B cell (primary cell): ENCODE measurements at regions not wholly inside any gene's neighbourhood (a gene's known extent, or its start where the extent isn't known, plus 50 kb on each side); places are given as distances from the start of the nearest gene placed in this dataset.

Experiments used
- ATAC-seq: fragments of 200-7000 bp; cut with Tn5 transposase; one replicate; pipeline ENCODE4 v1.10.0; 2021; ENCODE audit warnings: low read depth, mild to moderate bottlenecking, moderate number of reproducible peaks, moderate library complexity
- CTCF ChIA-PET: fragments of 350-600 bp; sonication (Branson Sonifier 250); formaldehyde crosslinking; loops from one replicate; lab custom pipeline; 2021; ENCODE audit warnings: antibody characterized with exemption, inconsistent platforms; lab: Charles Lee
- POLR2A ChIA-PET: fragments of 350-600 bp; sonication (Branson Sonifier 250); formaldehyde crosslinking; loops from one replicate; lab custom pipeline; 2021; ENCODE audit warnings: antibody characterized with exemption; lab: Charles Lee
- DNase-seq: peaks from one replicate; pipeline ENCODE4 v3.0.0; 2013
- H2AFZ ChIP-seq: 2 replicates; pipeline ENCODE4 v1.6.1; 2012; ENCODE audit warnings: mild to moderate bottlenecking, low read depth, low read length; ENCODE audit not compliant: insufficient read depth, poor library complexity, severe bottlenecking
- H3K27ac ChIP-seq, 2 donors: 1 replicate in 1 of 2; 2 replicates in 1 of 2; pipeline ENCODE4 v1.5.1; 2012 to 2013; ENCODE audit warnings: low read length in 2 of 2, mild to moderate bottlenecking in 2 of 2, moderate library complexity in 1 of 2
- H3K27me3 ChIP-seq, 4 experiments: fragments of 200-600 bp in 1 of 4; sonication (generic) in 1 of 4; replicated peaks in 1 of 4; 1 replicate in 2 of 4; 2 replicates in 2 of 4; pipeline versions ENCODE4 v1.6.1 to v1.7.0; 2013 to 2016; ENCODE audit warnings: low read length in 3 of 4, mild to moderate bottlenecking in 2 of 4, mixed read lengths in 1 of 4, moderate library complexity in 1 of 4; ENCODE audit not compliant: insufficient read depth in 4 of 4, control insufficient read depth in 3 of 4; ENCODE audit errors: control extremely low read depth in 1 of 4
- H3K36me3 ChIP-seq, 2 experiments: replicated peaks in 1 of 2; 1 replicate in 1 of 2; 2 replicates in 1 of 2; pipeline versions ENCODE4 v1.6.1 to v1.7.1; 2013; ENCODE audit warnings: low read length in 1 of 2; ENCODE audit not compliant: insufficient read depth in 2 of 2, control insufficient read depth in 1 of 2; ENCODE audit errors: control extremely low read depth in 1 of 2, extremely low read depth in 1 of 2
- H3K4me1 ChIP-seq, 2 donors: fragments of 200-600 bp in 1 of 2; sonication (generic) in 1 of 2; 1 replicate in 1 of 2; 2 replicates in 1 of 2; pipeline versions ENCODE4 v1.5.1 to v1.6.1; 2013 to 2017; ENCODE audit warnings: low read length in 2 of 2; ENCODE audit not compliant: control insufficient read depth in 2 of 2, insufficient read depth in 2 of 2
- H3K4me2 ChIP-seq: replicated peaks from 2 replicates; pipeline ENCODE3; 2012; ENCODE audit warnings: mild to moderate bottlenecking, low read depth, low read length; ENCODE audit not compliant: poor library complexity, severe bottlenecking
- H3K4me3 ChIP-seq, 5 experiments: fragments of 200-600 bp in 1 of 5; sonication (generic) in 1 of 5; 1 replicate in 3 of 5; 2 replicates in 2 of 5; pipeline versions ENCODE4 v1.5.1 to v1.7.0; 2011 to 2016; ENCODE audit warnings: low read length in 4 of 5, mild to moderate bottlenecking in 4 of 5, low read depth in 2 of 5, control low read depth in 1 of 5, moderate library complexity in 1 of 5; ENCODE audit not compliant: insufficient read depth in 1 of 5; ENCODE audit errors: control extremely low read depth in 1 of 5, extremely low read depth in 1 of 5
- H3K79me2 ChIP-seq: fragments of 200-600 bp; sonication (generic); one replicate; pipeline ENCODE4 v1.6.0; 2016; ENCODE audit warnings: low read length; ENCODE audit not compliant: control insufficient read depth, insufficient read depth
- H3K9ac ChIP-seq: fragments of 200-600 bp; sonication (generic); 2 replicates; pipeline ENCODE4 v1.6.1; 2017; ENCODE audit warnings: mild to moderate bottlenecking, low read length, moderate library complexity
- H3K9me3 ChIP-seq, 3 donors: one replicate each; pipeline versions ENCODE4 v1.6.1 to v1.7.1; 2013; ENCODE audit warnings: low read length in 2 of 3; ENCODE audit not compliant: control insufficient read depth in 2 of 3, insufficient read depth in 1 of 3; ENCODE audit errors: control extremely low read depth in 1 of 3
- H4K20me1 ChIP-seq: 2 replicates; pipeline ENCODE4 v1.6.0; 2012; ENCODE audit warnings: mild to moderate bottlenecking, low read length; ENCODE audit not compliant: insufficient read depth, control insufficient read depth, poor library complexity, severe bottlenecking
- H3K27ac Mint-ChIP-seq: one replicate; pipeline ENCODE4 v1.8.0; 2021; ENCODE audit warnings: mixed read lengths
- H3K27me3 Mint-ChIP-seq: one replicate; pipeline ENCODE4 v1.8.0; 2021; ENCODE audit warnings: mixed read lengths
- H3K4me1 Mint-ChIP-seq: one replicate; pipeline ENCODE4 v1.8.0; 2021; ENCODE audit warnings: mixed read lengths
- H3K4me3 Mint-ChIP-seq: one replicate; pipeline ENCODE4 v1.8.0; 2021; ENCODE audit warnings: mixed read lengths
- H3K9me3 Mint-ChIP-seq: one replicate; pipeline ENCODE4 v1.8.0; 2022; ENCODE audit warnings: mixed read lengths; ENCODE audit not compliant: insufficient read depth
- CTCF ChIP-seq: fragments of 200-600 bp; IDR thresholded peaks from one replicate; pipeline ENCODE4 v1.8.0; 2022; ENCODE audit warnings: antibody characterized with exemption, mild to moderate bottlenecking
- EZH2 ChIP-seq: IDR thresholded peaks from 2 replicates; pipeline ENCODE4 v1.6.1; 2012; ENCODE audit warnings: borderline replicate concordance, low read depth, mild to moderate bottlenecking, moderate library complexity, low read length; ENCODE audit not compliant: insufficient read depth, poor library complexity, severe bottlenecking
- WGBS: methylation state at CpG from one replicate; pipeline ENCODE4 v1.1.5; 2013; ENCODE audit warnings: missing lambda C conversion rate; ENCODE audit not compliant: insufficient coverage; 5-methylcytosine and 5-hydroxymethylcytosine counted together
- intact Hi-C: fragments of 100-400 bp; cut with micrococcal nuclease; formaldehyde crosslinking; loops from one replicate; pipeline ENCODE4 v1.10.0; 2022

GRCh38 chr1:232166942-232167341, 463.0 kb downstream of the SIPA1L2 start:
- Histone ChIP-seq H3K9me3 (peaks cover 0 to 4% (median 0%) of the 10 kb centered on the region in 3 donors), H3K27me3 (no peaks in the 10 kb centered on the region), H3K9ac (no peak overlapping the region), H3K36me3 (no peaks in the 10 kb centered on the region), H3K79me2 (no peaks in the 10 kb centered on the region), H4K20me1 (no peaks in the 10 kb centered on the region), H3K27ac (no peak overlapping the region), H2AFZ (no peak overlapping the region), H3K4me3 (no peak overlapping the region), H3K4me1 (no peaks in the 10 kb centered on the region), H3K4me2 (no peak overlapping the region)
- WGBS, result 63% methylated on average over 2 of the region's 4 CpGs
- H3K4me3 Mint-ChIP-seq, result no peak overlapping the region
- DNase-seq, result no peak
- no peak overlapping the region for H3K27ac Mint-ChIP-seq
- ChIA-PET POLR2A (no interaction called here), CTCF (no interaction called here)
- no peak for ATAC-seq
- TF ChIP-seq CTCF (no peak), EZH2 (no peak)
- intact Hi-C loops, result no loop called here
- H3K27me3 Mint-ChIP-seq, result no peaks in the 10 kb centered on the region
- peaks cover 3% of the 10 kb centered on the region for H3K9me3 Mint-ChIP-seq
- no peaks in the 10 kb centered on the region for H3K4me1 Mint-ChIP-seq

- no peak overlapping the region for H3K27ac Mint-ChIP-seq
- WGBS, result no CpG with 5 or more reads among the region's 4 CpGs
These were observed 465.6 kb downstream of the SIPA1L2 start for GRCh38 chr1:232164078-232164963.

More at GRCh38 chr1:232164078-232164963, 465.6 kb downstream of the SIPA1L2 start:
- intact Hi-C loops, result no loop called here
- ChIA-PET POLR2A (no interaction called here), CTCF (no interaction called here)
- Histone ChIP-seq H3K4me1 (no peaks in the 10 kb centered on the region), H3K4me2 (no peak overlapping the region), H3K4me3 (no peak overlapping the region), H4K20me1 (no peaks in the 10 kb centered on the region), H2AFZ (no peak overlapping the region), H3K79me2 (no peaks in the 10 kb centered on the region), H3K27ac (no peak overlapping the region), H3K27me3 (no peaks in the 10 kb centered on the region), H3K36me3 (no peaks in the 10 kb centered on the region), H3K9me3 (peaks cover 0 to 4% (median 0%) of the 10 kb centered on the region in 3 donors), H3K9ac (no peak overlapping the region)
- Mint-ChIP-seq H3K9me3 (peaks cover 3% of the 10 kb centered on the region), H3K4me3 (no peak overlapping the region), H3K27me3 (no peaks in the 10 kb centered on the region), H3K4me1 (no peaks in the 10 kb centered on the region)
- DNase-seq (no peak), ATAC-seq (no peak)
- TF ChIP-seq EZH2 (no peak), CTCF (no peak)
